ENCODE measurements at regions not wholly inside any gene's neighbourhood (a gene's known extent, or its start where the extent isn't known, plus 50 kb on each side); places are given as distances from the start of the nearest gene placed in this dataset.

GRCh38 chr11:120027546-120028180, 110.2 kb downstream of the TRIM29 start:
- CTCF ChIA-PET (ENCODE audit: low intra/inter-chr PET ratio, low total read pairs): no interaction called here
- Histone ChIP-seq H3K27me3 (ENCODE audit: control insufficient read depth in 1 of 2, insufficient read depth in 2 of 2, low read length in 2 of 2) (peaks cover 4 to 43% of the 10 kb centered on the region in 2 experiments; a peak in 4 of 5 replicates), H3K9ac (ENCODE audit: insufficient read depth, low read depth, low read length) (no peak overlapping the region), H3K4me1 (ENCODE audit: insufficient read depth, low read length) (no peaks in the 10 kb centered on the region), H3K4me3 (replicated peaks in 1 of 3; ENCODE audit: insufficient read depth in 1 of 3, low read depth in 2 of 3, low read length in 3 of 3) (no peak overlapping the region), H3K36me3 (replicated peaks in 1 of 2; ENCODE audit: control insufficient read depth in 1 of 2, insufficient read depth in 2 of 2, low read length in 2 of 2) (no peaks in the 10 kb centered on the region), H3K9me3 (ENCODE audit: low read length) (no peaks in the 10 kb centered on the region), H3K4me2 (ENCODE audit: low read depth, low read length) (no peak overlapping the region), H3K79me2 (ENCODE audit: insufficient read depth, low read length) (no peaks in the 10 kb centered on the region), H2AFZ (ENCODE audit: low read length) (no peak overlapping the region), H3K27ac (ENCODE audit: extremely low read length, insufficient read depth, low read length) (no peak overlapping the region), H4K20me1 (ENCODE audit: insufficient read depth, low read length) (no peaks in the 10 kb centered on the region)
- FAIRE-seq: no peak
- ATAC-seq: no peak
- intact Hi-C loops (cut with micrococcal nuclease; ENCODE audit: unreplicated experiment): no loop called here
- POLR2A ChIA-PET: no interaction called here
- in situ Hi-C loops (cut with HindIII; ENCODE audit: extremely low pct_ligation_motif_present, low pct_unique_long_range_greater_than_20kb): no loop called here
- no TSS peak for BruUV-seq (replicated peaks)
- DNase-seq (ENCODE audit: low spot score): no peak
- TF ChIP-seq SIN3B (IDR thresholded peaks at IDR 0.05; ENCODE audit: low read length) (no peak), GPN1 (CRISPR knock-in tag; IDR thresholded peaks at IDR 0.05; ENCODE audit: borderline replicate concordance) (no peak), TCF7L2 (IDR thresholded peaks at IDR 0.05; ENCODE audit: low read depth, low read length) (no peak), CEBPG (CRISPR knock-in tag; IDR thresholded peaks at IDR 0.05) (no peak), SALL1 (CRISPR knock-in tag; IDR thresholded peaks at IDR 0.05) (no peak)
- 12% methylated on average over 9 of the region's 11 CpGs for WGBS (ENCODE audit: low lambda C conversion rate)

GRCh38 chr11:120025606-120026335, 112.1 kb downstream of the TRIM29 start:
- Histone ChIP-seq H3K4me3 (replicated peaks in 1 of 3; ENCODE audit: insufficient read depth in 1 of 3, low read depth in 2 of 3, low read length in 3 of 3) (no peak overlapping the region), H3K4me2 (ENCODE audit: low read depth, low read length) (no peak overlapping the region), H3K9me3 (ENCODE audit: low read length) (no peaks in the 10 kb centered on the region), H3K27ac (ENCODE audit: extremely low read length, insufficient read depth, low read length) (no peak overlapping the region), H4K20me1 (ENCODE audit: insufficient read depth, low read length) (no peaks in the 10 kb centered on the region), H3K4me1 (ENCODE audit: insufficient read depth, low read length) (no peaks in the 10 kb centered on the region), H2AFZ (ENCODE audit: low read length) (no peak overlapping the region), H3K9ac (ENCODE audit: insufficient read depth, low read depth, low read length) (no peak overlapping the region), H3K36me3 (replicated peaks in 1 of 2; ENCODE audit: control insufficient read depth in 1 of 2, insufficient read depth in 2 of 2, low read length in 2 of 2) (no peaks in the 10 kb centered on the region), H3K79me2 (ENCODE audit: insufficient read depth, low read length) (no peaks in the 10 kb centered on the region), H3K27me3 (ENCODE audit: control insufficient read depth in 1 of 2, insufficient read depth in 2 of 2, low read length in 2 of 2) (peaks cover 4 to 34% of the 10 kb centered on the region in 2 experiments; a peak in 4 of 5 replicates)
- no peak for ATAC-seq
- 67% methylated on average over 5 of the region's 56 CpGs for WGBS (ENCODE audit: low lambda C conversion rate)
- ChIA-PET POLR2A (no interaction called here), CTCF (ENCODE audit: low intra/inter-chr PET ratio, low total read pairs) (no interaction called here)
- in situ Hi-C loops (cut with HindIII; ENCODE audit: extremely low pct_ligation_motif_present, low pct_unique_long_range_greater_than_20kb): no loop called here
- intact Hi-C loops (cut with micrococcal nuclease; ENCODE audit: unreplicated experiment): no loop called here
- DNase-seq (ENCODE audit: low spot score): no peak
- FAIRE-seq: no peak
- BruUV-seq (replicated peaks): no TSS peak
- TF ChIP-seq ZNF441 (CRISPR knock-in tag; IDR thresholded peaks at IDR 0.05; ENCODE audit: borderline replicate concordance): no peak
- no peak for TF ChIP-seq PAX8 (CRISPR knock-in tag; IDR thresholded peaks at IDR 0.05; ENCODE audit: borderline replicate concordance)
- TF ChIP-seq RELA (CRISPR knock-in tag; IDR thresholded peaks at IDR 0.05): no peak
- TF ChIP-seq SETDB1 (CRISPR knock-in tag; IDR thresholded peaks at IDR 0.05; ENCODE audit: borderline replicate concordance): no peak
- TF ChIP-seq ZNF557 (CRISPR knock-in tag; IDR thresholded peaks at IDR 0.05): no peak
- TF ChIP-seq PLRG1 (conservative IDR thresholded peaks at IDR 0.05): no peak
- TF ChIP-seq ZNF142 (CRISPR knock-in tag; IDR thresholded peaks at IDR 0.05): no peak
- no peak for TF ChIP-seq PLSCR1 (CRISPR knock-in tag; IDR thresholded peaks at IDR 0.05; ENCODE audit: borderline replicate concordance)

Measured in HepG2 (cell line).